ENCODE measurements at regions not wholly inside any gene's neighbourhood (a gene's known extent, or its start where the extent isn't known, plus 50 kb on each side); places are given as distances from the start of the nearest gene placed in this dataset.

DNA sequence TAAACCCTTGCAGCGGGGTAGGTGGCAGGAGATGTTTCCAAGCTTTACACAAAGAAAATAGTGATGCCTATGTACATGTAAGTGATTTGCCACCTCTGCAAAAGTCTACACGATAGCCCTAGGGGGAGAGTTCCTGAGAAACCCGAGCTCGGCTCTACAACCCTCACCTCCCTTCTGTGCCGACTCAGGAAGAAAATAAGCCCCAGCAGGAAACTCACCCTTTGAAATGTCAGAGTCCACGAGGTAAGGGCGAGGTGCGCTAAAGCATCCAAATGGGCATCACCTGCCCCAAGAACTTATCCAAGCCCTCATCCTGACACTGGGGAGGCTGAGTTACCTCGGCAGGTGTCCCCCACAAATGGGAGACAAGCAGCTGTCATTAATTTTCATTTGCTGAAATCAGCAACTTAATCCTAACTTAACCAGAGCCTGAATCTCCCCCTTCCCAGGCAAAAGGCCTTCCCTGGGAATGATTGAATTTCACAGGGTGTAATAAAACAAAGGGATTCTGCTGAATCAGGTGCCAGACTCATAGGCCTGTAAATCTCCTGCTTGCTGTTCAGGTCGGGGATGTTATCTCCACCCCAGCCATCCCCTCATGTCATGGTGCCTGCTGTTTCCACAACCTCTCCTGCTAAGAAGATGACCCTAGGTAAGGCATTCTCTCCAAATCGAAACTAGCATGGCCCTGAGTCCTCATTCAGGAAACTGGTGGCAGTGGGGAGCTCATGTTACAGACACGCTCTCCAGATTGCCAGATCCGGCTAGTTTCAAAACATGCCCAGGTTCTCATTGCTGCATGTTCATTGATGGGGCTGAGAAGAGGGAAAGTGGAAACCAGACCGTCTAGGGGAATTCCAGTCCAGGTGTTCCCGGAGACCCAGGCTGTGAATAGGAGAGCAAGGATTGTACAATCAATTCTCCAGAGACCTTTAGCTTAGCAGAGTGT, 105.3 kb upstream of the KIRREL3 start:
- whole genome bisulfite sequencing: 51% methylated on average over 14 of the region's 15 CpGs
- no peaks in the 10 kb centered on the region for H3K36me3 ChIP-seq
- no peak overlapping the region for H3K27ac ChIP-seq
- no peaks in the 10 kb centered on the region for H3K27me3 ChIP-seq
- no peak overlapping the region for H3K4me3 ChIP-seq
- no peak for DNase-seq (ENCODE audit: low spot score in 2 of 2)
- TF ChIP-seq POLR2A (IDR thresholded peaks at IDR 0.05): no peak
- no peaks in the 10 kb centered on the region for H3K9me3 ChIP-seq
- no peaks in the 10 kb centered on the region for H3K4me1 ChIP-seq

DNA sequence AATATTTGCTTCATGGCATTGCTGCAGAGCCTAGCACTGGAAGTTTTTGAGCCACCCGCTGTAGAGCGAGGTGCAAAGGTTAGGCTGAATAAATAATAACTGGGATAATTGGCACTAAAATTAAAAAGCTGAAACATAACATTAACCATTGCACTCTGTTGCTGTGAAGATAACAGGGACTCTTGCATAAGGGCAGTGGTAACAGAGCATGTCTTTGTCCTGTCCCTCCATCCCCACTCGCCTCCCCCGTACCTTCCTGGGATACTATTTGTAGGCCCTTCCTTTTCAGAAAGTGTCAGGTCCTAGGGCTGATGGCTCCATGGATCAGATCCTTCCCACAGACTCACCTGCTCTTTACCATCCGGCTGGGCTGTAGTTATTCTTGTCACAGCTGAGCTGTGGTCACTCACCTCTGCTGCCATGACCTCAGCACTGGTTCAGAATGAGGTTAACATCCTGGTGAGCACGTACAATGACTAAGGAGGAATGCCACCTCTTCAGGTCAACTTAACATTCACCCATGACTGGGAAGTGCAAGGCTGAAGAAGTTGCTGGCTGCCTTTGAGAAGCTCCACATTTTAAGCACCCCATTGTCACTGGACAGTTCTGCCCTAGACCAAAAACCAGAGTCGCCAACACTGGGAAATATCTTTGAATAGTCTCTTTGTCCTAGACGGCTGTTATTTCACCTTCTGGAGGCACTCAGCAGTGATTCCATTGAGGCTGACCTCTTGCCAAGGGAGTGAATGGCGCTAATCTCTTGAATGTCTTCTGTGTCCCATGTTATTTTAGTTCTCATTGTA, 103.2 kb upstream of the KIRREL3 start:
- no peaks in the 10 kb centered on the region for H3K27me3 ChIP-seq
- DNase-seq (ENCODE audit: low spot score in 2 of 2): no peak
- H3K4me3 ChIP-seq: no peak overlapping the region
- 77% methylated on average over 9 of the region's 9 CpGs for WGBS
- no peak overlapping the region for H3K27ac ChIP-seq
- H3K36me3 ChIP-seq: no peaks in the 10 kb centered on the region
- H3K4me1 ChIP-seq: no peaks in the 10 kb centered on the region
- TF ChIP-seq POLR2AphosphoS5 (IDR thresholded peaks at IDR 0.05): no peak
- no peak for TF ChIP-seq POLR2A (IDR thresholded peaks at IDR 0.05)
- TF ChIP-seq EP300 (IDR thresholded peaks at IDR 0.05): no peak
- TF ChIP-seq, protein P1, sequence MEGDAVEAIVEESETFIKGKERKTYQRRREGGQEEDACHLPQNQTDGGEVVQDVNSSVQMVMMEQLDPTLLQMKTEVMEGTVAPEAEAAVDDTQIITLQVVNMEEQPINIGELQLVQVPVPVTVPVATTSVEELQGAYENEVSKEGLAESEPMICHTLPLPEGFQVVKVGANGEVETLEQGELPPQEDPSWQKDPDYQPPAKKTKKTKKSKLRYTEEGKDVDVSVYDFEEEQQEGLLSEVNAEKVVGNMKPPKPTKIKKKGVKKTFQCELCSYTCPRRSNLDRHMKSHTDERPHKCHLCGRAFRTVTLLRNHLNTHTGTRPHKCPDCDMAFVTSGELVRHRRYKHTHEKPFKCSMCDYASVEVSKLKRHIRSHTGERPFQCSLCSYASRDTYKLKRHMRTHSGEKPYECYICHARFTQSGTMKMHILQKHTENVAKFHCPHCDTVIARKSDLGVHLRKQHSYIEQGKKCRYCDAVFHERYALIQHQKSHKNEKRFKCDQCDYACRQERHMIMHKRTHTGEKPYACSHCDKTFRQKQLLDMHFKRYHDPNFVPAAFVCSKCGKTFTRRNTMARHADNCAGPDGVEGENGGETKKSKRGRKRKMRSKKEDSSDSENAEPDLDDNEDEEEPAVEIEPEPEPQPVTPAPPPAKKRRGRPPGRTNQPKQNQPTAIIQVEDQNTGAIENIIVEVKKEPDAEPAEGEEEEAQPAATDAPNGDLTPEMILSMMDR (IDR thresholded peaks at IDR 0.05): no peak
- no peaks in the 10 kb centered on the region for H3K9me3 ChIP-seq

DNA sequence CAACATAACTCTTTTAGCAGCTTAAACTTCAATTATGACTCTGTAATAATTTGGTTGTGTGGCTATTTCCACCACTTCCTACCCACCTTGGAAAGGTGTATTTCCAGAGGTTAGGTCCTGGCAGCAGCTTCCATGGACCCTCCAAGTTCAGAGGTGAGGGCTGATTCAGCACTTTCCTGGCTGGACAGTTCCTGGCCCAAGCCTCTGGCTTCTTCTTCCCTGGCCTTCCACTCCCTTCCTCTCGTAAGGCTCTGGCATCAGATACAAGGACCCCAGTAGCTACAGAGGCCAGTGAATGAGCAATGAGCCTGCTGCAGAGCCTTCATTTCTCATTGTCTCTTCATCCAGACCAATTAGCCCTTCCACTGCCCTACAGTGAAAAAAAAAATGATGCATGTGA, 98.1 kb upstream of the KIRREL3 start:
- H3K36me3 ChIP-seq: no peaks in the 10 kb centered on the region
- no peaks in the 10 kb centered on the region for H3K4me1 ChIP-seq
- TF ChIP-seq EP300 (IDR thresholded peaks at IDR 0.05) (no peak), POLR2A (IDR thresholded peaks at IDR 0.05) (no peak), POLR2AphosphoS5 (IDR thresholded peaks at IDR 0.05) (no peak)
- TF ChIP-seq, protein P1 (IDR thresholded peaks at IDR 0.05): no peak
- no peaks in the 10 kb centered on the region for H3K9me3 ChIP-seq
- H3K27me3 ChIP-seq: no peaks in the 10 kb centered on the region
- DNase-seq (ENCODE audit: low spot score in 2 of 2): no peak
- H3K27ac ChIP-seq: no peak overlapping the region
- H3K4me3 ChIP-seq: no peak overlapping the region
- 36% methylated on average over 1 of the region's 1 CpG for WGBS

DNA sequence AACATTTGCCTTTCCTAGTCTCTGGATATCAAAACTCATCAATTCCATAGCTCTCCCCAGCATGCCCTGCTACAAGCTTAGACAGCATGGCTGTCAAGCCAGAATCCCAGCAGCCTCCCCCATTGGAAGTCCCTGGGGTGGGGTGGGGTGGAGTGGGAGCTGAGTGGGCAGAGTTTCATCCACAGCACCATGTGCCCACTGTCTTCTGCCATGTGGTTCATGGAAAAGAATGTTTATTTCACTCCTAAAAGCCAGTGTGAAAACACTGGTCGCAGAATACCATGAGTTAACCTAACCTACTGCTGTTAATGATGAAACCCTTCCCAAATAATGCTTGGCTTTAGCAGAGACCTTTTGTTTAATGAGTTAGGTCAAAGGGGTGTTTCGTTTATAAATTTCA, 80.2 kb upstream of the KIRREL3 start:
- 78% methylated on average over 2 of the region's 2 CpGs for WGBS
- Histone ChIP-seq H3K27me3 (no peaks in the 10 kb centered on the region), H3K4me1 (no peaks in the 10 kb centered on the region), H3K27ac (no peak overlapping the region), H3K9me3 (no peaks in the 10 kb centered on the region), H3K36me3 (no peaks in the 10 kb centered on the region), H3K4me3 (no peak overlapping the region)
- no peak for TF ChIP-seq POLR2AphosphoS5 (IDR thresholded peaks at IDR 0.05)
- TF ChIP-seq POLR2A (IDR thresholded peaks at IDR 0.05): no peak
- no peak for TF ChIP-seq EP300 (IDR thresholded peaks at IDR 0.05)
- TF ChIP-seq, protein P1 (IDR thresholded peaks at IDR 0.05): no peak
- DNase-seq (ENCODE audit: low spot score in 2 of 2): no peak

DNA sequence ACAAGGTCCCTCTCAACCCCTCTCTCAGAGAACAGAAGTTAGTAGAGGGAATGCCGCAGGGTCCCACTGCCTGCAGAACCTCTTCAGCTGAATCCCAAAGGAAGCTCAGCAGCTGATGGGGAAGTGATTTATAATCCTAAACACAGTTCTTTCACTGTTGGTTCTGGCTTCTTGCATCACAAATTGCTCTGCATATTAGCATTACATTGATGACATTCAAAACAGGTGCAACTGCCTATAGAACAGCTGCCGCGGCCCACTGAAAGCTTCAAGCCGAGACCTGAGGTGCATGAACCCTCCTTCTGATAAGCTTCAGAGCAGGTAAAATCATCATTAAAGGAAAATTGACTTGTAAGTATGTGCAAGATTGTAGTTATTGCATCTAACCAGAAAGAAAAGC, 75.2 kb upstream of the KIRREL3 start:
- H3K4me3 ChIP-seq: no peak overlapping the region
- TF ChIP-seq POLR2A (IDR thresholded peaks at IDR 0.05) (no peak), POLR2AphosphoS5 (IDR thresholded peaks at IDR 0.05) (no peak), EP300 (IDR thresholded peaks at IDR 0.05) (no peak)
- TF ChIP-seq, protein P1 (IDR thresholded peaks at IDR 0.05): no peak
- no peak for DNase-seq (ENCODE audit: low spot score in 2 of 2)

More for the DNA sequence above, 75.2 kb upstream of the KIRREL3 start:
- 83% methylated on average over 4 of the region's 4 CpGs for WGBS
- Histone ChIP-seq H3K27me3 (no peaks in the 10 kb centered on the region), H3K4me1 (no peaks in the 10 kb centered on the region), H3K27ac (no peak overlapping the region), H3K9me3 (no peaks in the 10 kb centered on the region), H3K36me3 (no peaks in the 10 kb centered on the region)

All from suprapubic skin (tissue), 4 donors.